GM12801 (cell line): ENCODE measurements at regions not wholly inside any gene's neighbourhood (a gene's known extent, or its start where the extent isn't known, plus 50 kb on each side); places are given as distances from the start of the nearest gene placed in this dataset.

Experiments used
- CTCF ChIP-seq: IDR thresholded peaks from one replicate; pipeline ENCODE4 v1.5.1; 2011; ENCODE audit warnings: control low read depth; ENCODE audit not compliant: insufficient read length; ENCODE audit errors: extremely low read depth

- no peak for TF ChIP-seq CTCF
These were observed 50.5 kb upstream of the FBRSL1 start for GRCh38 chr12:132439333-132439904.

- TF ChIP-seq CTCF, result no peak
These were observed 51.2 kb upstream of the FBRSL1 start for GRCh38 chr12:132438726-132439125.

GRCh38 chr12:132437943-132438700 is 51.8 kb upstream of the FBRSL1 start:
- TF ChIP-seq CTCF, result no peak

GRCh38 chr12:132437252-132437932 is 52.6 kb upstream of the FBRSL1 start:
- no peak for TF ChIP-seq CTCF

GRCh38 chr12:132436791-132437251 is 53.1 kb upstream of the FBRSL1 start:
- TF ChIP-seq CTCF, result no peak

- TF ChIP-seq CTCF, result no peak
These were observed 54.3 kb upstream of the FBRSL1 start for GRCh38 chr12:132435486-132436187.

- TF ChIP-seq CTCF, result no peak
These were observed 56.1 kb upstream of the FBRSL1 start for GRCh38 chr12:132433641-132434395.
